NAMALWA (cell line): ENCODE measurements at regions not wholly inside any gene's neighbourhood (a gene's known extent, or its start where the extent isn't known, plus 50 kb on each side); places are given as distances from the start of the nearest gene placed in this dataset.
"Not testable (repeated sequence)": the region's sequence is repeated elsewhere in the genome, so short reads cannot be mapped to it uniquely, and the experiment has no call there.

Experiments used
- DNase-seq: peaks from one replicate; pipeline ENCODE4 v3.0.0-alpha.2; 2015; ENCODE audit warnings: low spot score

DNA sequence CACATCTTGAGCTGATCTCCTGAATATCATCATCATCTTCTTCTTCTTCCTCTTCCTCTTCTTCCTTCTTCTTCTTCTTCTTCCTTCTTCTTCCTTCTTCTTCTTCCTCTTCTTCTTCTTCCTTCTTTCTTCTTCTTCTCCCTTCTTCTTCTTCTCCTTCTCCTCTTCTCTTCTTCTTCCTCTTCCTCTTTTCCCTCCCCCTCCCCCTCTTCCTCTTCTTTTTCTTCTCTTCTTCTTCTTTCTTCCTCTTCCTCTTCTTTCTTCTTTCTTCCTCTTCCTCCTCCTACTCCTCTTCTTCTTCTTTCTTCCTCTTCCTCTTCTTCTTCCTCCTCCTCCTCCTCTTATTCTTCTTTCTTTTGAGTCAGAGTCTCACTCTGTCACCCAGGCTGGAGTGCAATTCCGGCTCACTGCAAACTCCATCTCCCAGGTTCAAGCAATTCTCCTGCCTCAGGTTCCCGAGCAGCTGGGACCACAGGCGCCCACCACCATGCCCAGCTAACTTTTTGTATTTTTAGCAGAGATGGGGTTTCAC, 197.9 kb upstream of the NANOGP8 start:
- DNase-seq = no peak

DNA sequence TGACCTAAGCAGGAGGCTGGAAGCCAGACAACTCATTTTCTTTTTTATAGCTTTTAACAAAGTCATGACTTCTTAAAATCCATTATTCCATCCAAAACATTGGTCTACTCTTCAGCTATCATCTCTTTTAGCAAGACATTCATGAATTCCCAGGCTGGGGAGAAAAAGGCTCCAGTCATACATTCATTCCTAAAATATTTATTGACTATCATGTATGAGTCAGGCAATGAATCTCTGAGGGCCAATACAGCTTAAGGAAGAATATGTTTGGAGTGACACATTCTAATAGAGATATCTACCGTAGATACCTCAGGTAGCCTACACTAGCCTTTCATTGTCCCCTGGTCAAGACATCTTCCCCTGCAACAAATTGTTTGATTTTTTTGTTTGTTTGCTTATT, 196.4 kb upstream of the NANOGP8 start:
- no peak for DNase-seq

DNA sequence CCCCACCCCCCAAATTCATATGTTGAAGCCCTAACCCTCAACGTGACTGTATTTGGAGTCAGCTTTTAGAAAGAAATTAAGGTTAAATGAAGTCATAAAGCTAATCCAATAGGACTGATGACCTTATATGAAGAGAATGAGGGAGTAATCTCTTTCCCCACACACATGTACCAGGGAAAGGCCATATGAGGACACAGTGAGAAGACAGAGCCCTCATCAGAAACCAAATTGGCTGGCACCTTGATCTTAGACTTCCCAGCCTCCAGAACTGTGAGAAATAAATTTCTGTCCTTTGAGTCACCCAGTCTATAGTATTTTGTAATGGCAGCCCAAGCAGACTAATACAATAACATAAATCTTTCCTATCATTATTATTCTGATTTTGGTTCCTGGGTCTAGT, 194.7 kb upstream of the NANOGP8 start:
- DNase-seq = no peak

DNA sequence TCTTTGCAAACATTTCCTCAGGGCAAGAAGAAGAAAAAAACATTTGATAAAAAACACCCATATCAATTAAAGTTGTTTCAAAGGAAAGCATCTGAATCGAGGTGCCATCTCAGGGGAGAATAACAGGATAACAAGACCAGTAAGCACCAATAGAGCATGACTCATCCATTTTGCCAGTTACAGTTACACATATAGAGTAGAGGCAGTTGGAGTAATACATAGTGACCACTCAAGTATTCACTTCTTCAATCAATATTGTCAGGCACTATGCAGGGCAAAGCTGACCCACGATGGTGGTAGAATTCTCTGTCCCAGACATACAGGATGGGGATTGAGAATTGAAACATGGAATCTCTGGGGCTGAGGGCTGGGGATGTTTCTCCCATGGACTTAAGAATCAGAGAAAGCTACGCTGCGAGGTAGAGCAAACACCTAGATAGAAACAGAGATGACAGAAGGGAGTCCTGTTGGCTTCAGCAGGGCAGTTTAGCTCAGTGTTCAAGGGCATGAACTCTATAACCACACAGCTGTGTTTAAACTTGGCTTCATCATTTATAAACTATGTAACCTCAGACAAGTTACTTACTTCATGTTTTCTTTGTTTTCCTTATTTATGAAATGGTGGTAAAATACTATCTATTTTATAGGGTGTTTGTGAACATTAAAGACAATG, 186.4 kb upstream of the NANOGP8 start:
- DNase-seq = no peak

DNA sequence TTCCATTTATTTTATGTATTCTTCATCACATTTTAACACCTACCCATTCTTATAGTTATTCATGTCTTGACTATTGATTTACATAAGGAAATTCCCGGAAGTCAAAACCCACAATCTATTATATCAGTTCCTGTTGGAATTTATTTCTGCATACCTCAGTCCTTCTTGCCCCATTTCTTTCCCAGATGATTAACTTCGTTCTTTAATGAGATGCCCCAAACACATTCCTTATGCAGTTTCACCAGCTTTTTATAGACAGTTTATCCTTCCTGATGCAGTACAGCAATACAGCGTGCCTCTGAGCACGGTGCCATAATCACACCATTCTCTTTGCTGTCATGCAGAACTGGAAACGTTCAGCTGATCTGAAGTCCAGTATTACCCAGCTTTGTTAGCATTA, 175.8 kb upstream of the NANOGP8 start:
- no peak for DNase-seq

DNA sequence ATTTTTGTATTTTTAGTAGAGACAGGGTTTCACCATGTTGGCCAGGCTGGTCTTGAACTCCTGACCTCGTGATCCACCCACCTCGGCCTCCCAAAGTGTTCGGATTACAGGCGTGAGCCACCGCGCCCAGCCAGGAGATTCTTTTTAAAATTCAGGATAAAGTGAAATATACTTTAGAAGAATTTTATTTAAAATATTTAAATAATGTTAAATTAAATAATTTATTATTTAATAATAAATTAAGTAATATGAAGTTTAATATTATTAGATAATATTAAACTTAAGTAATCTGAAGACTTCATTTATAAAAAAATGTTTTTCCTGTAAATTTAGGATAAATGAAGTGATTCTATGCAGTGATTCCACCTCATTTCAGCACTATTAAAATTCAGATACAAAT, 175.2 kb upstream of the NANOGP8 start:
- DNase-seq = not testable (repeated sequence)

DNA sequence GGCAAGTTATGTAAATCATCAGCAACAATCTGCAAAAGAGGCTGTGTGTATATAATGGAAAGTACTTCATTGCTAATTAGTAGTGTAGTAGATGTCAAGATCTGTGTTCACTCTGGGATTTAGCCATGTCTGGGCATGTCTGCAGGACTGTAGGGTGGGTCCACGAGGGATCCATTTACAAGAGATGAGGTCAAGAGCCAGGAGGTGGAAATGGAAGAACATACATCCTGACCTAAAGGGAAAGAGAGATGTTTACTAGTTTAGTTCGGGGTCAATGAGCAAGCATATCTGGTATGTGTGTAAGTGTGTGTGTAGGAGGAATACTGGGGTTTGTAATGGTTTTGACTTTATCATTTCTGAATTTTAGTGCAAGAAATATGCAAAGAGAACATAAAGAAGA, 171.5 kb upstream of the NANOGP8 start:
- no peak for DNase-seq

DNA sequence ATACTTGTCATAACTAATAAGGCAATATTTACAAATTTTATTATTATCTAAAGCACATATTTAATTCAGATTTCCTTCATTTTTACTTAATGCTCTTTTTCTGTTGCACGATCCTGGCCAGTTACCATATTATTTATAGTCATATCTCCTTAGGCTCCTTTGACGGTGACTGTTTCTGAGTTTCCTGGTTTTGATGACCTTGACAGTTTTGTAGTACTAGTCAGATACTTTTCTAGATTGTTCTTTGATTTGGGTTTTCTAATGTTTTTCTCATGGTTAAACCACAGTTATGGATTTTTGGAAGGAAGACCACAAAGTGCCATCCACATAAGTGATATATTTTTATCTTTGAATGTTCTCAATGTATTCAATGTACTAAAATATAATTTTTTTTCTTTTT, 171.0 kb upstream of the NANOGP8 start:
- no peak for DNase-seq

DNA sequence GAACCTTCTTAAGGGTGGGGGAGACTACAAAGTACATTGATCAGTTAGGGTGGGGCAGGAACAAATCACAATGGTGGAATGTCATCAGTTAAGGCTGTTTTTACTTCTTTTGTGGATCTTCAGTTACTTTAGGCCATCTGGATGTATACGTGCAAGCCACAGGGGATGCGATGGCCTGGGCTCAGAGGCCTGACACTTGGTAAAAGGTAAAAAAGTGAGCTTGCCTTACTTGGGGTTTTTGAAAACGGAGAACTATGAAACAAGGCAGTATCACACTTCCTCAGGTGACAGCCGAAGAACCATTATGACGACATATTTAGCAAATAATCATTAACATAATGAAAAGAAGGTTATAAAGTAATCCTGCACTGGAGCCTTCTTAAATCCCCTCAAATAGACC, 169.8 kb upstream of the NANOGP8 start:
- not testable (repeated sequence) for DNase-seq

DNA sequence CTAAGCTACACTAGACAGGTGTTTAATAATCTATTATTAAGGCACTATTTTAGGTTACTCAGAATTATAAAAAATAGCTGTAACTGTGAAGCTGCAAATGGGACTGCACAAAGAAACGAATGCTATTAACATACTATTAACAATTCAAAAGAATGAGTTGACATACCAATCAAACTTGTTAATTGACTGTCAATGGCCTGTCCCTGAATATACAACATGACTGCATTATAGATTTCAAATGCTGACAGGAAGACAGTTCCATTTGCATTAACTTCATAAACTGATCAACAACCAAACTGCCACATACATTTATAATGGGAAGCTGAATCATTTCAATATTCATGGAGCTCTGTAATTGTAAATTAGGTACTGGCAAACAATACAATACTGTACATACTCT, 169.0 kb upstream of the NANOGP8 start:
- no peak for DNase-seq

DNA sequence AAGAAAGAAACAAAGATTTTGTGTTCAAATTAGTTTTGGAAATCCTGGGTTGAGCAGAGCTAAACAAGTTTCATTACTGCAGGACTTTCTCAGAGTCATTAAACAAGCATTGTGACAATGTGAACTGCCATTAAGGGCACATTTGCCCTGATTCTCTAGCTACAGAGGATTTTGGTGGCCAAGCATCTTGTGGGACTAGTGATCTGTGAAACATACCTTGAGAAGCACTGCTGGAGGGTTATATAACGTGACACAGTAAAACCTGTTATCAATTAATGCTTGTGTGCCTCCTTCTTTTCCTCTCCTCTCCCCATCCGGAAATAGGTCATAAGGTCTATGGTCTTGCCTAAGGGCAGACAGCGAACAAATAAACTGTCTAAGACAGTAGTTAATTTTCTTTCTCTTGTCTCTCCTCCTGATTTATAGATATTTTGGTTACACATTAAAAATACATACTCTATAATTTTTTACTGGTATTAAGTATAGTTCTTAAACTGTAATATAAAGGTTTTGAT, 167.3 kb upstream of the NANOGP8 start:
- DNase-seq = no peak

DNA sequence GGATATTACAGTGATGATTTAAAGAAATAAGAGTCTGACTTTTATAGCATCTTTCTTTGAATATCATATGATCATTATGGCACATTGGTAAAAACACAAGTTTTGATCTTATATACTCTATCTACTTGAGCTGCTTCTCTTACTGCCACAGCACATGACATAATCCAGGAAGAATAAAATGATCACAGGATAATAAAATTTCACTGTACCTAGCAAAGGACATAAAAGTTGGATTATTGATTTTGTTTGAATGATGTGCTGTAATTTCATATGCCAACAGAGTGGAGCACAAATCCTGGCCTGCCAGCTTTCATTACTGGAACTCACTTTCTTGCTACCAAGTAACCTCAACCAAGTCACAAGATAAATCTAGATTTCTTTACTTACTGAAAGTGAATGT, 162.1 kb upstream of the NANOGP8 start:
- DNase-seq = no peak

DNA sequence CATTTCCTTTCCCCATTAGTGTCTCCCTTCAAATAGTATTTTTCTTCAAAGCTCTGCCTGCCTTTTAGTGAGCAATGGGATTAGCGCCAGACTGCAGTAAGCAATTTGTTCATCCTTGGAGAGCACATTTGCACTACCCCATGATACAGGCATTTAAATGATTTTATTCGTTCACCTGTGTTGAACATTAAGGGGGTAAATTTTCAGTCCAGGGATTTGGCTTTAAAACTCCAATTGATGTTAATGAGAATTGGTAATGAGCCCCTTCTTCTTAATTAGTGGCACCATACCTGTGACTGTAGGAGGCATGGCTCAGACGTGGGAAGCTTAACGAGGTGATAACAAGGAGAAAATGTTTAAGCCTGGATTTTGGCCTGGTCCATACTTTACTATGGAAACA, 161.4 kb upstream of the NANOGP8 start:
- no peak for DNase-seq

DNA sequence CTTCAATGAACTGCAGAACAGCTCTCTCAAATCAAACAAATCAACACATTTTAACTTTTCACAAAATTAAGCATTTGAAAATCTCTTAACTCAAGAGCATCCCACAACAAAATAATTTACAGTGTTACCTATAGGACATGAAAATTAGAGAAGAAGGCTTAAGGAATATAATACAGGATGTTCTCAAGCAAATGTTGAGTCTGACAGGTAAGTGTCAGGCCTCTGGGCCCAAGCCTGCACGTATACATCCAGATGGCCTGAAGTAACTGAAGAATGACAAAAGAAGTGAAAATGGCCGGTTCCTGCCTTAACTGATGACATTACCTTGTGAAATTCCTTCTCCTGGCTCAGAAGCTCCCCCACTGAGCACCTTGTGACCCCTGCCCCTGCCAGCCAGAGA, 160.6 kb upstream of the NANOGP8 start:
- DNase-seq = not testable (repeated sequence)

DNA sequence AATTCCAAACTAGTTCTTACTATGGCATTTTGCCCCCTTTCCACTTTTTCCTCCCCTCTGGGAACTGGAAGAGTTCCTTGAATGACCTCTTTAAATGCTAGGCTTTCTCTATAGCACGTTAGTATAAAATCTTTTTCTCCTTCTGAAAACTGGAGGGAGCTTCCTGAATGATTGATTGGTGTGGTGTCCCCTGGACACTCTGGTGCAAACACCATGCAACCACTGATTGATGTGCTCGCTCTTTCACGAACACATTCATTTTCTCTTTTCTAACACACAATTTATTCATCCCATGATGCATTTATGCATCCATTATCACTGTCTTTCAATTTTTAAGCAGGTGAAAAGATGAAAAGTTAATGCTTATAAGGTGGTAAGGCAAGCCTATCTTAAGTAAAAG, 159.1 kb upstream of the NANOGP8 start:
- DNase-seq = no peak

DNA sequence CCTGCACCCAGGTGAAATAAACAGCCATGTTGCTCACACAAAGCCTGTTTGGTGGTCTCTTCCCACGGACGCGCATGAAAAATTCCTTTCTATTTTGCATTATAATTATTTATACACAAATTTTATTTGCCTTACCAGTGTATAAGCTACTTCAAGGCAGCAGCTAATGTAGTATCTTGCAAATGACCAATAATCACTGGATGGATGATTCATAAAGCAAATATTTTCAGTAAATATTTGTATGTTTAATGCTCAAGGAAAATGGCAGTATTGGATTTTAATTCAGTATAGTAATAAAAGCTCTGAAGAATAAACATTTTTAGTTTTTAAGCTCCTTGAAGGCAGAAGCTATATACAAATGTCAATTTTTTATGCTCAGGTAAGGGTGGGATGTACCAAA, 158.7 kb upstream of the NANOGP8 start:
- DNase-seq = no peak

DNA sequence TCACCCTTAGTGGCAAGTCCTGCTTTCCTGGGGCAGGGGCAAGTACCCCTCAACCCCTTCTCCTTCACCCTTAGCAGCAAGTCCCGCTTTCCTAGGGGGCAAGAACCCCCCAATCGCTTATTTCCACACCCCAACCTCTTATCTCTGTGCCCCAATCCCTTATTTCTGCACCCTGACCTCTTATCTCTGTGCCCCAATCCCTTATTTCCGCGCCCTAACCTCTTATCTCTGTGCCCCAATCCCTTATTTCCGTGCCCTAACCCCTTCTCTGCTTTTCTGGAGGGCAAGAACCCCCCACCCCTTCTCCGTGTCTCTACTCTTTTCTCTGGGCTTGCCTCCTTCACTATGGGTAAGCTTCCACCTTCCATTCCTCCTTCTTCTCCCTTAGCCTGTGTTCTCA, 154.6 kb upstream of the NANOGP8 start:
- DNase-seq = not testable (repeated sequence)

DNA sequence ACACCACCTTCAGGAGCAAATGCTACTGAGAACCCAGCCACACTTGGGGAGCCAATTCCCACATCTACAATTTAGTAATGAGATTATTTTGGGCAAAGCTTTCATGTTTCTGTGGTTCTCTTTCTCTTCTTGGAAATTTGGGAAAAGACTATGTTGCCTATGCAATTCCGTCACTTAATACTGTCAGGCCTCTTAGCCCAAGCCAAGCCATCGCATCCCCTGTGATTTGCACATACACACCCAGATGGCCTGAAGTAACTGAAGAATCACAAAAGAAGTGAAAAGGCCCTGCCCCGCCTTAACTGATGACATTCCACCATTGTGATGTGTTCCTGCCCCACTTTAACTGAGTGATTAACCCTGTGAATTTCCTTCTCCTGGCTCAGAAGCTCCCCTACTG, 153.4 kb upstream of the NANOGP8 start:
- DNase-seq = not testable (repeated sequence)

DNA sequence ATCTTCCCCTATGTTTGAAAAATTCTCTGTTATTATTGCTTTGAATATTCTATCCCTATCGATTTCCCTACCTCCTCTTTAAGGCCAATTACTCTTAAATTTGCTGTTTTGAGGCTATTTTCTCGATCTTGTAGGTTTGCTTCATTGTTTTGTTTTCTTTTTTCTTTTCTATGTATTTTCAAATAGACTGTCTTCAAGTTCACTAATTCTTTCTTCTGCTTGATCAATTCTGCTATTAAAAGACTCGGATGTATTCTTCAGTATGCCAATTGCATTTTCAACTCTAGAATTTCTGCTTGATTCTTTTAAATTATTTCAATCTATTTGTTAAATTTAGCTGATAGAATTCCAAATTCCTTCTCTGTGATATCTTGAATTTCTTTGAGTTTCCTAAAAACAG, 144.0 kb upstream of the NANOGP8 start:
- DNase-seq = no peak

DNA sequence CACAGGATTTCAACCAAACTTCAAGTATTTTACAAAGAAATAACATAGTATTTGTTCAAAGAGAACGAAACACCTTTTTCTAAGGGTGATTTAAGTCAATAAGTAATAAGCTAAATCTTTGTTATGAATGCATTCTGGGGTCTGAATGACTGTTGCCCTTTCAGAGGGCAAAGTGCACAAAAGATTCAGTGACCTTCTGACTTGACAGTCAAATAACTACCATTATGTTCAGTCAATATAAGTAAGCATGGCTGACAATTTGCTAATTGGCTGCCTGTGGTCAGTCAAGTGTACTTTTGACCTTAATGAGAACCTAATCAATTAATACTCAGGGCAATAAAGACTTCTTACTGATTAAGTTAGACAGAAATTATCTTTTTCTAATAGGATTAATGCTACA, 133.1 kb upstream of the NANOGP8 start:
- DNase-seq = no peak

DNA sequence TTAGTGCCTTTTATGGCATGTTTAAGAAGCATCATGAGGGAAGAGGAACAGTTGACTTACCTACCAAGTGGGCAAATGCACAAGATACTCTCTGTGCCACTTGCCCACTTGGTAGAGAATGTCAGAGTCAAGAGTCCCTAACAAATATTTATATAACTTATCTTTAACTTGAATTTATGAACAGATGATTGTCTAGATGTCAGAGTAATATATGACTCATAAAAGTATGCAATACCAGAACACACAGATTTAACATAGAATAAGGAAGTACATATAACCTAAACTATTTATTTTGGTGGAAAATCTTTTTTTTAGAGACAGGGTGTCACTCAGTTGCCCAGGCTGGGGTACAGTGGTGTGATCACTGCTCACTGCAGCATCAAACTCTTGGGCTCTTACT, 130.0 kb upstream of the NANOGP8 start:
- DNase-seq = no peak

DNA sequence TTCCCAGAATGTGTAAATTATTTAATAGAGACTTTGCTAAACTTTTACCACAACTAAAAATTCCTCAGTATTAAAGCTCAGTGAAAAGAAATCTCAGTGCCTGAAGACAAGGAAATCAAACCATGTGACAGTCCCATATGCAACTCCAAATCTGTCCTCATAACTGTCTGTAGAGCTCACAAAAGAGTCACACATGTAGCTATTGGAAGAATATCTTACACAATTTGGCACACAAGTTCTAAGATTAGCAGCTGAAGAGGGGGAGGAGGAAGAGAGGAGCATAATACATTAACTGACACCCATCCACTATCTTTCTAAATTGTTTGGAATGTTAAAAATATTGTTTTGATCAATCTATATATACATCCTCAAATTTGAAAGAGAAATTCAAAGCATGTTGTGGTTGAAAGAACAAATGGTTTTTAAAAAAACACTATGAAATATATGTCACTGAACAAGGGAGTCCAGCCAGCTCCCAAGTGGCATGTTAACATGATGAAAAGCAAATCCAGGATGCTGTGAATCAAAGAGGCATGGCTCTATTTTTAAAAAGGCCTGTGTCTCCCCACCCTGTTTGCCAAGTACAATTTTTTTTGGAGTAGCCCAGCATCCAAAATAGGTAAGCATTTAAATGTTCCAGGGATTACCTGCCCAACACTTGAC, 126.3 kb upstream of the NANOGP8 start:
- no peak for DNase-seq

DNA sequence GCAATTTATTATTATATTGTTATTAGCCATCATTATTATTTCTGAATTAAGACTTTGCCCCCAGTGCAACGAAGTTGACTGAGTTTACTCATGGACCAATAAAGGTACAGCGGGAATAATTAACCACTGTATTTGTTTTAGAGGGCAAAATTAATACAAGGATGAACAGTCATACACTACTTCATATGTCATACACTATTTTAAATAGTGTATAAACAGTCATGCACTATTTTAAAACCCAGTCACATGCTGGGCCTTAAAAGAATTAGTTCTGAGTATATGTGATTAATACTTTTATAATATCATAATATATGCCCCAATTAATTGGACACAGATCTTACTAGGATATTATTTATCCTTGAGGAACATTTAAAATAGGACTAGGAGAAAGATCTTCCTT, 125.3 kb upstream of the NANOGP8 start:
- DNase-seq = no peak

DNA sequence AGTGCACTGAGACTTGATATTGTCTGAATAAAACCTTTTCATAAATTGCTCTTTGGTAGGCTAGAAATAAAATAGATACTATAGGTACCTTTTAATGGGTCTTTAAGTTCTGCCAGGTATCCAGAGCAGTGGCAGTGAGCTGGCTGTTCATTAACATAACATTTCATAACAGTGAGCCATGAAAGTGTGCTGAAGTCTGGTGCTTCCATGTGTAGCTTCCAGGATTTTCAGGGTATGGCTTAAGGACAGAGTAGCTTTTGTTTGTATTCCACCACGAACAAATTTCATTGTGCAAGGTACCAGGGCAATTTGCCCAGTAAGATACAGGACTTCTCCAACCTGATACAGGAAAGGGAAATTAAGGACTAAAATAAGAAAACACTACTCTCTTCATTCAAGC, 124.7 kb upstream of the NANOGP8 start:
- no peak for DNase-seq
